GM12891 (cell line): ENCODE measurements at regions not wholly inside any gene's neighbourhood (a gene's known extent, or its start where the extent isn't known, plus 50 kb on each side); places are given as distances from the start of the nearest gene placed in this dataset.

Experiments
- DNase-seq: peaks from one replicate; pipeline ENCODE4 v3.0.0; 2011; ENCODE audit warnings: low spot score; ENCODE audit not compliant: insufficient read length
- FAIRE-seq: peaks from 2 replicates; lab custom pipeline; 2011; peaks lifted over from hg19 to GRCh38; lab: Jason Lieb, UNC
- PAX5 ChIP-seq: IDR thresholded peaks from 2 replicates; pipeline ENCODE4 v1.6.1; 2011; ENCODE audit warnings: low read length, moderate library complexity, mild to moderate bottlenecking; ENCODE audit not compliant: insufficient read depth, severe bottlenecking
- POLR2A ChIP-seq: IDR thresholded peaks from 2 replicates; pipeline ENCODE4 v1.6.1; 2011; ENCODE audit warnings: low read depth, low read length, control low read depth
- POLR2AphosphoS5 ChIP-seq: IDR thresholded peaks from 2 replicates; pipeline ENCODE4 v1.6.1; 2011; ENCODE audit warnings: low read depth, low read length, control low read depth
- POU2F2 ChIP-seq: IDR thresholded peaks from 2 replicates; pipeline ENCODE4 v1.6.1; 2011; ENCODE audit warnings: low read depth, mild to moderate bottlenecking, control low read depth, low read length, moderate library complexity
- SPI1 ChIP-seq: IDR thresholded peaks from 2 replicates; pipeline ENCODE4 v1.6.1; 2011; ENCODE audit warnings: low read depth, low read length, control low read depth
- TAF1 ChIP-seq: IDR thresholded peaks from 2 replicates; pipeline ENCODE4 v1.6.1; 2011; ENCODE audit warnings: low read depth, low read length, control low read depth

DNA sequence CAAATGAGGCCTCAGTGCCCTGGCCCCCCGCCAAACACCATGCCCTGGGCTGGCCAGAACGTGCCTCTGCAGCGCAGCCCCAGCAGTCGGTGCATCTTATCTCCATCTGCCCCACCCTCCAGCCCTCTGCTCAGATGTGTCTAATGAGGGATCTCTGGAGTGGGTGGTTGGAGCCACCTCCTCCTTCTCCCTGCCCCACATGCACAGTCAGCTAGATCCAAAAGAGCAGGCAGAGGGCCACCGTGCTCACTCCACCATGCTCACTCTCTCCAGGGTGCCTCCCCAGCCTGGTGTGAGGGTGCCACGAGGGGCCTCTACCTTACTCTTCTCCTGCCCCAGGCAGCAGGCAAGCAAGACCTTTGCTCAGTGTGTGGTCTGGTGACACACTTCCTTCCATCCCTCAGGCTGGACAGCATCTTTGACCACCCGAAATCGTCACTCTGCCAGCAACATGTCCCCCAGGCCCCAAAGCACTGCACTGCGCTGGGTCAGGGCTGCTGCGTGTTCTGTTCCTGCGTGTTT is 266.1 kb upstream of the HDAC4 start:
- no peak for DNase-seq
- TF ChIP-seq PAX5 (no peak), POU2F2 (no peak)
- no peak for FAIRE-seq

DNA sequence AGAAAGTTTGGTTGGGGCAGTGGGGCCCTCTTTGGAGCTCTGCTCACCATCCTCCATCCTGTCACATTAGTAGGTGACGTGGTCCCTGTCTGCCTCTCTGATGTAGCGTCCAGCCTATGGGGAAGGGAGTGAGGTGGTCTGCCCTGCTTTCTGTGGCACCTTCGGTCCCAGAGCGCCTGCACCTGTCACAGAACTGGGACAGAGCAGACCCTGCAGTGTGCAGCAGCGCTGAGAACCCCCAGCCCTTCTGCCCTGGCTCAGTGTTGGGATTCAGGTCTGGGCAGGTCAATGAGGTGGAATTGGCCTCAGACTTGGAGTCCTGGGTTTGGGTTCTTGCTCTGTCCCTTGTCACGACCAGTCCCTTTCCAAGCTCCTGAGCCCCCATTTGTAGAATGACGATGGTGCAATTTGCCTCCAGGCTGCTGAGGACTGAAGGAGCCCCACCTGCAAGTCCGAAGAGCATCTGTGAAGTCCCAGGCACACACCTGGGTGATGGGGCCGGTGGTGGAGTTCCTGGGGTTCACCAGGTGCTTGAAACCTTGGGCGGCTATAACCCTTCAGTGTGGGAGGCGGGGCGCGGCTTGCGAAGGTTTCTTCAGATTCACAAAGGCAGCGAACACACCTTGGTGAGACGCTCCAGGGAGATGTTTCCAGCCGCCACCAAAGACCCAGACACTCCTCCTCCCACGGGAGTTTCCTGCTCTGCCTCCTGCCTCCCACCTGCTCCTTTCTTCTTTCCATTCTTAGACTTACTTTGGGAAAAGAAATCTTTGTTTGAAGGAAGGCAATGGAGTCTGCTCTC is 265.4 kb upstream of the HDAC4 start:
- DNase-seq (no peak), FAIRE-seq (no peak)

DNA sequence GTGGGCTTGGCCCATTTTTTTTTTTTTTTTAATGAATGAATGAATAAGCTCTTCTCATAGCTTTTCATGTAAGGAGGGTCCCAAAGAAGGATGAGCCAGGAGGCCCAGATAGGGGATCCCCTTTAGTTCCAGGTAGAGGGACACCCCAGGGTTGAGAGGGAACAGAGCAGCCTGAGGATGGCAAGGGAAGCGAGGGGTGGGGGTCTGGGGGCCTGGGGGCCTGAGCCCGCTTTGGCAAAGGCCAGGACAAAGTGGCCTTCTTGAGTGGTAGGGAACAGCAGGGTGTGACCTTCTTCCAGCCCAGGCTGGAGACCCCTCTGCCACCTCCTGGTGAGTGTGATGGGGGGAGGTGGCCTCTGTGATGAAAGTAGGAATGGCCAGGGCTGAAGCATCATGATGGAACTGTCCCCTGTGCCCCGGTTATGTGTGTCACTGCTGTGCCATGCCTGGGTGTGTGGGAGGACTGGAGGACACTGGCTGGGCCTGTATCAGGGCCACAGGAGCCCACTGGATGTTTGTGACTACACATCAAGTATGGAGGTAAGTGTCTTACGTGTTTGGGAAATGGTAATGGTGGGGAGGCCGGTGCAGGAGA is 263.5 kb upstream of the HDAC4 start:
- TF ChIP-seq TAF1 = no peak
- no peak for TF ChIP-seq PAX5
- TF ChIP-seq SPI1 = no peak
- TF ChIP-seq POLR2A = no peak
- TF ChIP-seq POU2F2 = no peak
- TF ChIP-seq POLR2AphosphoS5 = no peak
- FAIRE-seq (no peak), DNase-seq (no peak)

More for the DNA sequence above, 265.4 kb upstream of the HDAC4 start:
- TF ChIP-seq POU2F2 = no peak
- TF ChIP-seq POLR2AphosphoS5 = no peak
- no peak for TF ChIP-seq SPI1
- TF ChIP-seq PAX5 = no peak
- TF ChIP-seq POLR2A = no peak
- TF ChIP-seq TAF1 = no peak

DNA sequence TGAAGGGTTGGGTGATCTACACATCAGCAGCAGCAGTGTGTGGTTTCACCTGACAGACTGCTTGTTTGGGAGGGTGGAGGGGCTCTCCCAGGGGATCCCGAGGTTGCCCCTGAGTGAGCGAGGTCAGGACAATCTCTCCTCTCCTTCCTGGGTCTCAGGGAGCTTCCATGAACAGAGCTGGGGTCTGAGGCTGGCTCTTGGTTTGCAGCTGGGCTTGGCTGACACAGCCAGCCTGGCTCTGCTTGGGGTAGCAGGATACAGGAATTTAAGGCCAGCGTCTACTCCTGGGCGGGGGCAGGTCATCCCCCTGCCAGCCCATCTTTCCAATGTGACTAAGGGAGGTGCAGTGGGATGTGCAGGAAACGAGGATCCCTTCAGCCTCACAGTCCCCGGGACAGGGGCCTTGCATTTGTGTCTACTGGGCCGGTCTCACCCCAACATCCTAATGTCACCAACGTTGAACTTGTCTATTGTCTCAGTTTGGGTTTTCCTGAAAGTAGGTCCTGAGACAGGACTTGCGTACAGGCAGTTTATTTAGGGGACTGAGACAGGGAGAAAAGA is 262.6 kb upstream of the HDAC4 start:
- no peak for TF ChIP-seq TAF1
- TF ChIP-seq SPI1 = no peak
- TF ChIP-seq POLR2AphosphoS5 = no peak
- TF ChIP-seq PAX5 = no peak
- no peak for TF ChIP-seq POU2F2
- no peak for TF ChIP-seq POLR2A
- no peak for FAIRE-seq
- no peak for DNase-seq

DNA sequence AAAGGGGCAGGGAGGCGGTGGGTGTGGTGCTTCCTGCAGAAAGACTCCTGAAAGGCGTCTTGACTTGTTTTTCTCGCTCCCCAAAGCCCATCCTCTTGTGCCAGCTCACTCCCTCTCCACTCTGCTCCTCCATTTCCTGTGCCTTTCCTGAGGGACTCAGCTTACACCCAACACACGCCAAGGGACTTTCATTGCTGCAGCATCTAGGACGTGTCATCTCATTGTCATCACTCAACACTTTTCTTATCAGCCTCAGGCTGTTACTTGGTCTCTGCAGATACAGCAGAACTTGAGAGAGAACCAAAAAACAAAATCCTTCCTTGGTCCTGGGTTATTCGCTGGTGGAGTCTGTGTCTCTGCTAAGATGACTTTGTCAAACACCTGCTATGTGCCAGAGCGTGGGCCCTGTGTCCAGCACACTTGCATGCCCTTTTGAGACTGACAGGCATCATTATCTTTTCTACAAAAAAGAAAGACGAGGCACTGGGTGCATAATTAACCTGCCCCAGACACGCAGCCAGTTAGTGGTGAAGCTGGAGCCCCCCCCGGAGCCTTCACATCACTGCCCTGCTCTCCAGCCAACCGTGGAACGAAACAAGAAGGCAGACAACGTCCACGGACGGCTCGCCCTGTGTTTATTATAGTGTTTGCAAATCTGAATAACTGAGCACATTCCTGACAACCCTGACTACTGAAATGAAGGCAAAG is 261.7 kb upstream of the HDAC4 start:
- FAIRE-seq (no peak), DNase-seq (no peak)
- TF ChIP-seq SPI1 (no peak), TAF1 (no peak), PAX5 (no peak), POLR2AphosphoS5 (no peak), POLR2A (no peak), POU2F2 (no peak)

DNA sequence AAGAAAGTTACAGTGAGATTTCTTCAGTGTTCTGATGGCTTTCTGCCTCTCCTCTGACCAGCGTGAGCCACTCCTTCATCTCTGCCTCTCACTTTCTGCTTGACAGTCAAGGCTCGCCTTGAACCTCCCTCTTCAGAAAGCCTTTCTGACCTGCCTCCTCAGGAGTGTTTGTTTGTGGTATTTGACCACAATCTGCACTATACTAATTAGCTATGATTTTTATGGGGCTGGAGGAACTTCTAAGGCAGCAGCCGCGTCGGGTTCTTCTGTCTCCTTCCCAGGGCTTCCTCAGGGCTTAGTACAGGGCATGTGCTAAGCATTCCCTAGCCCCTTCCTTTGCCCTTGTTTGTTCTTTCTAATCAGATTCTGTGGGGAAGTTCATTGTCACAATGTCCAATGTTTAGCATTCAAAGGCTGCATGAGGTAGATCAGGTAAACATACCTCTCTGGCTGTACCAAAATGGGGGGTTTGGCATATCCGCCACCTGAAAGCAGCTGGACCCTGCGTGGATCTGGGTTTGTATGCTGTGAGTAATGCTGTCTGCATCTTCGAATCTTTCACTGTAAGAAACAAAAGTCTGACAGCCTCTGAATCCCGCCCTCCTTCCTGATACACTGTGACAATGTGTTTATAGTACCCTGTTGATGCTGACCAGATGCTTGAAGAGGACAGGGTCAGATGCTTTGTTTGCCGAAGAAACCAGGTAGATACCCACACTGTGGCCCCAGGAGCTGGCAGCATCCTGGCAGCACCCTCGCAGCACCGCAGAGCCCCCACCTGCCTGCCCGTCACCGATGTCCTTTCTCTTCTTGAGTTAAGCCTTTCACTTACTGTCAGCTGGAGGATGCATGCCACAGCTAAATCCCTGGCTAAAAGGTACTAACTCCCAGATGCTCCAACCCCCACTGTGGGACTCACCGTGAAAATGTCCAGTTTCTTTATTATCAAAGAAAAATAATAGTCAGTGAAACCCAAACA is 260.8 kb upstream of the HDAC4 start:
- no peak for FAIRE-seq
- TF ChIP-seq POLR2A (no peak), SPI1 (no peak), TAF1 (no peak), POU2F2 (no peak), PAX5 (no peak), POLR2AphosphoS5 (no peak)

DNA sequence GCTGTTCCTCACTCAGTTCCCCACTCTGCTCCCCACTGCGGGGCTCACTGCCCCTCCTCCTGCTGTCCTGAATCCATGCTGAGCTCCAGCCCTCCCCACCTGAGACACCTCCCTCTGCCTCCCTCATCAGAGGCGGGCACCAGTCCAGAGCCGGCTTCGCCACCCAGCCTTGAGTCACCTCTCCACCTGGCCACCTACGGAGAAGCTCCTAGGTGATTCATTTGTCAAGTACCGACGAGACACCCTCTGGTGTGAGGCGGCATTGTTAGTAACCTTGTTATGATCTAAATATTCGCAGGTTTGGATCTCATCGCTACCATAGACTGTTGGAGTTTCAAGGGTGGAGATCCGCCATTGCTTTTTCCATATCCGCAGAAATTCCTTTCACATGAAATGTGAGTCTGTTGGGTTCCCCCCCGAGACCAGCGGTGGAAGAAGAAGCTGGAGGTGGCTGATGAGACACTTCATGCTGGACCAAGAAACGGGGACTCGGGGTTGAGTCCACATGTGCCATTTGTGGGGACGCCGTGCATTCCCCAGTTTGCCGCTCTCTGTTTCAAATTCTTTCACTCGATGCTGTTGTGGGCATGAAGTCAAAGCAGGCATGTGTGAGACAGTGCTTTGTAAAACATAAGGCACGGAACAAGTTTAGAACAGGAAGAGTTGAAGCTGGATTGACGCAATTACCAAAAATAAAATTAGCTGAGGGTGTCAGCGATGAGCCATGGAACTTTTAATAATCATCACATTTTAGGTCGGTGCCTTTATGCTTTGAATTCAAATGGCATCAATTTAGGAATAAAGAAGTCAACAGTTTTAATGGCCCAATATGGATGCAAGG is 259.8 kb upstream of the HDAC4 start:
- FAIRE-seq = no peak
- DNase-seq = no peak
- TF ChIP-seq POU2F2 (no peak), TAF1 (no peak), POLR2A (no peak), POLR2AphosphoS5 (no peak), PAX5 (no peak), SPI1 (no peak)

More for the DNA sequence above, 260.8 kb upstream of the HDAC4 start:
- DNase-seq = no peak

DNA sequence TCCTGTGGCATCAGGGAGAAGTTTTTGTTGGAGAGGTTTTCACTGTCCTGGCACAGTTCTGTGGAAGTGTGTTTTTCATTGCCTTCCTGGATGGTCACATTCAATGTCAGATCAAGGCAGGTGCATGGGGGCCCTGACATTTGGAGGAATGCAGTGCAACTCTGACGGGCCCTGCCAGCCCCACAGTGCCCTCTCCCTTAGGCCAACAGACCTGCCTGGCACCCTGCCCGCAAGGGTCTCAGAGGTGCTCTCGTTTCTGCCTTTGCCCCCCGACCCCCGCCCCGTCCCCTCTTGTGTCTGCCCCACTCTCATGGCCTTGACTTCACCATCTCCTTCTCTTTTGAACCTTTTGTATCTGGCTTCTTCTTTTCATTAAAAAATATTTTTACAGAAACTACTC is 257.2 kb upstream of the HDAC4 start:
- FAIRE-seq = no peak
- DNase-seq = no peak
- TF ChIP-seq SPI1 (no peak), POU2F2 (no peak), POLR2AphosphoS5 (no peak), TAF1 (no peak), PAX5 (no peak), POLR2A (no peak)
